Astrocyte (in vitro differentiated cells and primary cell): ENCODE measurements at regions not wholly inside any gene's neighbourhood (a gene's known extent, or its start where the extent isn't known, plus 50 kb on each side); places are given as distances from the start of the nearest gene placed in this dataset.

ENCODE experiments used
- DNase-seq: peaks from one replicate; pipeline ENCODE4 v3.0.0-alpha.2; 2010; ENCODE audit warnings: low read depth
- FAIRE-seq: peaks from 2 replicates; lab custom pipeline; 2011; peaks lifted over from hg19 to GRCh38; lab: Jason Lieb, UNC
- H2AFZ ChIP-seq: 2 replicates; pipeline ENCODE4 v1.6.0; 2012; ENCODE audit warnings: low read depth, low read length, inconsistent platforms
- H3K27ac ChIP-seq: 2 replicates; pipeline ENCODE4 v1.5.1; 2011; ENCODE audit warnings: low read depth, low read length, inconsistent platforms
- H3K27me3 ChIP-seq: 2 replicates; pipeline ENCODE4 v1.6.0; 2011; ENCODE audit warnings: low read length, inconsistent platforms; ENCODE audit not compliant: insufficient read depth
- H3K36me3 ChIP-seq: 2 replicates; pipeline ENCODE4 v1.5.1; 2011; ENCODE audit warnings: low read length, inconsistent platforms; ENCODE audit not compliant: insufficient read depth
- H3K4me1 ChIP-seq: 2 replicates; pipeline ENCODE4 v1.5.1; 2011; ENCODE audit warnings: low read length, inconsistent platforms; ENCODE audit not compliant: insufficient read depth
- H3K4me2 ChIP-seq: 2 replicates; pipeline ENCODE4 v1.6.0; 2012; ENCODE audit warnings: low read length, inconsistent platforms
- H3K4me3 ChIP-seq: 2 replicates; pipeline ENCODE4 v1.5.1; 2011; ENCODE audit warnings: low read depth, mild to moderate bottlenecking, low read length, inconsistent platforms; ENCODE audit not compliant: insufficient read depth
- H3K79me2 ChIP-seq: 2 replicates; pipeline ENCODE4 v1.6.0; 2012; ENCODE audit warnings: mild to moderate bottlenecking, low read length, inconsistent platforms; ENCODE audit not compliant: insufficient read depth
- H3K9ac ChIP-seq: 2 replicates; pipeline ENCODE4 v1.6.0; 2012; ENCODE audit warnings: mild to moderate bottlenecking, low read length, inconsistent platforms
- H3K9me3 ChIP-seq: 2 replicates; pipeline ENCODE4 v1.5.1; 2012; ENCODE audit warnings: low read depth, mild to moderate bottlenecking, low read length, inconsistent platforms; ENCODE audit not compliant: insufficient read depth
- H4K20me1 ChIP-seq: 2 replicates; pipeline ENCODE4 v1.6.0; 2012; ENCODE audit warnings: low read length, inconsistent platforms; ENCODE audit not compliant: insufficient read depth
- H3K27ac Mint-ChIP-seq: one replicate; pipeline ENCODE4 v1.8.0; 2021; ENCODE audit warnings: mild to moderate bottlenecking, mixed read lengths; ENCODE audit not compliant: unreplicated experiment
- H3K27me3 Mint-ChIP-seq: one replicate; pipeline ENCODE4 v1.8.0; 2021; ENCODE audit warnings: low read depth, mixed read lengths; ENCODE audit not compliant: unreplicated experiment
- H3K36me3 Mint-ChIP-seq: one replicate; pipeline ENCODE4 v1.8.0; 2021; ENCODE audit warnings: low read depth, mixed read lengths; ENCODE audit not compliant: unreplicated experiment
- H3K4me1 Mint-ChIP-seq: one replicate; pipeline ENCODE4 v1.8.0; 2021; ENCODE audit warnings: low read depth, mixed read lengths; ENCODE audit not compliant: unreplicated experiment
- H3K4me3 Mint-ChIP-seq: one replicate; pipeline ENCODE4 v1.8.0; 2021; ENCODE audit warnings: mild to moderate bottlenecking, moderate library complexity, mixed read lengths; ENCODE audit not compliant: unreplicated experiment
- H3K9me3 Mint-ChIP-seq: one replicate; pipeline ENCODE4 v1.8.0; 2021; ENCODE audit warnings: mild to moderate bottlenecking, mixed read lengths; ENCODE audit not compliant: unreplicated experiment
- EZH2 ChIP-seq: IDR thresholded peaks from 2 replicates; pipeline ENCODE4 v1.6.1; 2012; ENCODE audit warnings: mild to moderate bottlenecking, low read length, inconsistent platforms; ENCODE audit not compliant: insufficient read depth
- TF ChIP-seq, protein P1 (sequence below): IDR thresholded peaks from 2 replicates; pipeline ENCODE4 v1.5.1; 2011; ENCODE audit warnings: low read depth, mild to moderate bottlenecking, inconsistent platforms, low read length, moderate library complexity; ENCODE audit not compliant: insufficient read depth

GRCh38 chr3:187982142-187982541, 171.8 kb upstream of the LPP start:
- H3K79me2 ChIP-seq: no peaks in the 10 kb centered on the region
- no peaks in the 10 kb centered on the region for H4K20me1 ChIP-seq
- no peak overlapping the region for H3K4me3 ChIP-seq
- FAIRE-seq (no peak), DNase-seq (no peak)
- no peaks in the 10 kb centered on the region for H3K9me3 ChIP-seq
- no peaks in the 10 kb centered on the region for H3K27me3 ChIP-seq
- Mint-ChIP-seq H3K27me3 (no peaks in the 10 kb centered on the region), H3K27ac (no peak overlapping the region), H3K36me3 (peaks cover 2% of the 10 kb centered on the region), H3K4me3 (no peak overlapping the region), H3K4me1 (peaks cover 16% of the 10 kb centered on the region), H3K9me3 (no peaks in the 10 kb centered on the region)
- no peaks in the 10 kb centered on the region for H3K36me3 ChIP-seq
- no peak for TF ChIP-seq EZH2
- TF ChIP-seq, protein P1, sequence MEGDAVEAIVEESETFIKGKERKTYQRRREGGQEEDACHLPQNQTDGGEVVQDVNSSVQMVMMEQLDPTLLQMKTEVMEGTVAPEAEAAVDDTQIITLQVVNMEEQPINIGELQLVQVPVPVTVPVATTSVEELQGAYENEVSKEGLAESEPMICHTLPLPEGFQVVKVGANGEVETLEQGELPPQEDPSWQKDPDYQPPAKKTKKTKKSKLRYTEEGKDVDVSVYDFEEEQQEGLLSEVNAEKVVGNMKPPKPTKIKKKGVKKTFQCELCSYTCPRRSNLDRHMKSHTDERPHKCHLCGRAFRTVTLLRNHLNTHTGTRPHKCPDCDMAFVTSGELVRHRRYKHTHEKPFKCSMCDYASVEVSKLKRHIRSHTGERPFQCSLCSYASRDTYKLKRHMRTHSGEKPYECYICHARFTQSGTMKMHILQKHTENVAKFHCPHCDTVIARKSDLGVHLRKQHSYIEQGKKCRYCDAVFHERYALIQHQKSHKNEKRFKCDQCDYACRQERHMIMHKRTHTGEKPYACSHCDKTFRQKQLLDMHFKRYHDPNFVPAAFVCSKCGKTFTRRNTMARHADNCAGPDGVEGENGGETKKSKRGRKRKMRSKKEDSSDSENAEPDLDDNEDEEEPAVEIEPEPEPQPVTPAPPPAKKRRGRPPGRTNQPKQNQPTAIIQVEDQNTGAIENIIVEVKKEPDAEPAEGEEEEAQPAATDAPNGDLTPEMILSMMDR: no peak
- H2AFZ ChIP-seq: no peak overlapping the region
- no peak overlapping the region for H3K9ac ChIP-seq
- H3K27ac ChIP-seq: no peak overlapping the region
- H3K4me2 ChIP-seq: no peak overlapping the region
- H3K4me1 ChIP-seq: peaks cover 16% of the 10 kb centered on the region

GRCh38 chr3:187983484-187984124, 170.4 kb upstream of the LPP start:
- Histone ChIP-seq H3K79me2 (no peaks in the 10 kb centered on the region), H3K4me3 (no peak overlapping the region), H3K4me1 (peaks cover 19% of the 10 kb centered on the region), H3K9me3 (no peaks in the 10 kb centered on the region), H2AFZ (no peak overlapping the region), H3K27ac (no peak overlapping the region), H3K27me3 (no peaks in the 10 kb centered on the region), H3K4me2 (no peak overlapping the region), H3K9ac (no peak overlapping the region), H4K20me1 (no peaks in the 10 kb centered on the region), H3K36me3 (no peaks in the 10 kb centered on the region)
- TF ChIP-seq EZH2: no peak
- TF ChIP-seq, protein P1: no peak
- Mint-ChIP-seq H3K27me3 (no peaks in the 10 kb centered on the region), H3K27ac (no peak overlapping the region), H3K4me1 (peaks cover 20% of the 10 kb centered on the region), H3K9me3 (no peaks in the 10 kb centered on the region), H3K36me3 (no peaks in the 10 kb centered on the region), H3K4me3 (no peak overlapping the region)
- no peak for FAIRE-seq
- DNase-seq: no peak

DNA sequence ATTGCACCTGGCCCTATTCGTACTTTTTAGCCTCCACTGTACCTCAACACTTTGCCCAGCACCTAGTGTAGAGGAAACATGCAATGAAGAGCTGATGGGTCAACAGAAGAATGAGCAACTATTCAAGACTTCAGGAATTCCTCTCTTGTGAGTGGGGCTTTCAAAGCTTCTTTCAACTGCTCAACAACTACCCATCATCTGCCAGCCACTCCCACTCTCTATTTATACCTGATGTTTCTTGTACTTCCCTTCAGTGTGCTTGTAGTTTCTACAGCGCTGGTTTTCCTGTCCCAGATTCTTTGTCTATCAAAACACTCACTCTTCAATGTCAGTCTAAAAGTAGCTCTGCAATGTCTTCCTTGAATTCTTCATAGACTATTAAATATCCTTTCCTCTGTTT, 168.3 kb upstream of the LPP start:
- FAIRE-seq: no peak
- no peak for TF ChIP-seq EZH2
- TF ChIP-seq, protein P1: no peak

More for the DNA sequence above, 168.3 kb upstream of the LPP start:
- Histone ChIP-seq H3K9ac (no peak overlapping the region), H3K4me3 (no peak overlapping the region), H3K27me3 (no peaks in the 10 kb centered on the region), H3K4me1 (peaks cover 25% of the 10 kb centered on the region), H3K79me2 (no peaks in the 10 kb centered on the region), H3K4me2 (peak overlapping the region; percentile 43), H3K9me3 (no peaks in the 10 kb centered on the region), H3K36me3 (no peaks in the 10 kb centered on the region), H4K20me1 (no peaks in the 10 kb centered on the region), H3K27ac (peak overlapping the region; percentile 77), H2AFZ (no peak overlapping the region)
- Mint-ChIP-seq H3K4me1 (peaks cover 28% of the 10 kb centered on the region), H3K9me3 (no peaks in the 10 kb centered on the region), H3K4me3 (no peak overlapping the region), H3K27ac (no peak overlapping the region), H3K27me3 (no peaks in the 10 kb centered on the region), H3K36me3 (no peaks in the 10 kb centered on the region)
- peak; percentile 28 for DNase-seq
